22Rv1 (cell line): ENCODE measurements at regions not wholly inside any gene's neighbourhood (a gene's known extent, or its start where the extent isn't known, plus 50 kb on each side); places are given as distances from the start of the nearest gene placed in this dataset.

Source experiments
- CTCF ChIP-seq: fragments of 450-650 bp; IDR thresholded peaks from 2 replicates; pipeline ENCODE4 v1.5.1; 2017; ENCODE audit warnings: mild to moderate bottlenecking
- ZFX ChIP-seq: fragments of 450-650 bp; IDR thresholded peaks from 2 replicates; pipeline ENCODE4 v1.6.1; 2017; ENCODE audit warnings: antibody characterized with exemption, borderline replicate concordance

GRCh38 chr4:53942712-53943111, 121.7 kb downstream of the CHIC2 start:
- TF ChIP-seq CTCF (no peak), ZFX (no peak)
